MM.1S (cell line): ENCODE measurements at regions not wholly inside any gene's neighbourhood (a gene's known extent, or its start where the extent isn't known, plus 50 kb on each side); places are given as distances from the start of the nearest gene placed in this dataset.

Source experiments
- CTCF ChIP-seq: fragments of 300-600 bp; sonication (generic); IDR thresholded peaks from 2 replicates; pipeline ENCODE4 v1.5.1; 2016; ENCODE audit warnings: antibody characterized with exemption, low read length, mixed read lengths
- EZH2 ChIP-seq: fragments of 300-600 bp; sonication (generic); optimal IDR thresholded peaks from 2 replicates; pipeline ENCODE3; 2017; ENCODE audit warnings: low read depth, mild to moderate bottlenecking, antibody characterized with exemption, low read length, mixed read lengths

DNA sequence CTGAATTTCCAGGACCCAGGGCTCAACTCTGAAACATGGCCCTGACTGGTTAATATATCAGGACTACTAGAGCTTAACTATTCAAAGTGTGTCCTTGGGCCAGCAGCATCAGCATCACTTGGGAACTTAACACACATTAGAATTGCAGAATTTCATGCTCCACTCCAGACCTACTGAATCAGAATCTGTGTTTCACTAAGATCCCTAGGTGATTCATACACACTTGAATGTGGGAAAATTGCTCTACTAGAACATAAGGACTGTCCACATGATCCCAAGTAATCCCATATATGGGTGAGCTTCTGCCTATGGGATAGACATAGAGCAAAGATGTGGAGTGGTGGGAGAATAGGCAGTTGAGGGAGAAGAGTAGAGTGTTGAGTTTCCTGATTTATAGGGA lies 192.5 kb upstream of the CLNK start:
- TF ChIP-seq CTCF: no peak
- TF ChIP-seq EZH2: no peak
